OCI-LY1 (cell line): ENCODE measurements at regions not wholly inside any gene's neighbourhood (a gene's known extent, or its start where the extent isn't known, plus 50 kb on each side); places are given as distances from the start of the nearest gene placed in this dataset.

Experiments
- EZH2 ChIP-seq: fragments of 200-600 bp; sonication (generic), shearing (Covaris generic); IDR thresholded peaks from 2 replicates; pipeline ENCODE4 v1.8.0; 2017; ENCODE audit warnings: borderline replicate concordance, mixed run types, mild to moderate bottlenecking, antibody characterized with exemption, low read length, moderate library complexity, mixed read lengths
- TF ChIP-seq, protein P1 (sequence below): fragments of 200-600 bp; sonication (generic), shearing (Covaris generic); IDR thresholded peaks from 2 replicates; pipeline ENCODE4 v1.5.1; 2017; ENCODE audit warnings: mild to moderate bottlenecking, antibody characterized with exemption, low read length, moderate library complexity, mixed read lengths

DNA sequence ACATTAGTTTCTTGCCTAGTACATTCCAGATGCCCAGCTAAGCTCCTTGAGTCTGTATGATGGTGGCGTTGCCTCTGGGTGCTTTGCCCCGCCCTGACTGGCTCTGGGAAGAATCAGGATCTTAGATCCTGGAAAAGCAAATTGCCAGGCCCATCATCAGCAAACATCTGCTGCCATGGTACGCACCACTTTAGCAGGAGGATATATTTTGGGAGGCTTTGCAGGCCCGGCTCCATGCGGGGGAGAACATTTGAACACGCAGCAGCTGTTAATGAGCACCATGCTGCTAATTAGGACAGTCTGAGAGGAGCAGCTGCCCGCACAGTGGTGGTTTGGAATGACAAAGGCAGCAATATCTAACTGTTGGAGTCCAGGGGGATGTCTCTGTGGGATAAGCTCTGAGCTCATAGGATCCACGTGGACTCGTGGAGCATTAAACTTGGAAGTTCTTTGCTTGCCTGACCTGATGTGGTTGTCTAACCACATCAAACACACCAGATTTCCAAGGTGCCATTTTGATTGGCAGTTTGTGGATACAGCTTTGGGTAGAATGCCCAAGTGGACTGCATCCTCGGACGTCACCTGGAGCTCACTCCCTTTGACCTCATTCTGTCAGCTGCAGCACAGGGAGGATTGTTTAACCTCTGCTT is 217.0 kb upstream of the ZBED5 start:
- TF ChIP-seq, protein P1, sequence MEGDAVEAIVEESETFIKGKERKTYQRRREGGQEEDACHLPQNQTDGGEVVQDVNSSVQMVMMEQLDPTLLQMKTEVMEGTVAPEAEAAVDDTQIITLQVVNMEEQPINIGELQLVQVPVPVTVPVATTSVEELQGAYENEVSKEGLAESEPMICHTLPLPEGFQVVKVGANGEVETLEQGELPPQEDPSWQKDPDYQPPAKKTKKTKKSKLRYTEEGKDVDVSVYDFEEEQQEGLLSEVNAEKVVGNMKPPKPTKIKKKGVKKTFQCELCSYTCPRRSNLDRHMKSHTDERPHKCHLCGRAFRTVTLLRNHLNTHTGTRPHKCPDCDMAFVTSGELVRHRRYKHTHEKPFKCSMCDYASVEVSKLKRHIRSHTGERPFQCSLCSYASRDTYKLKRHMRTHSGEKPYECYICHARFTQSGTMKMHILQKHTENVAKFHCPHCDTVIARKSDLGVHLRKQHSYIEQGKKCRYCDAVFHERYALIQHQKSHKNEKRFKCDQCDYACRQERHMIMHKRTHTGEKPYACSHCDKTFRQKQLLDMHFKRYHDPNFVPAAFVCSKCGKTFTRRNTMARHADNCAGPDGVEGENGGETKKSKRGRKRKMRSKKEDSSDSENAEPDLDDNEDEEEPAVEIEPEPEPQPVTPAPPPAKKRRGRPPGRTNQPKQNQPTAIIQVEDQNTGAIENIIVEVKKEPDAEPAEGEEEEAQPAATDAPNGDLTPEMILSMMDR, result no peak
- no peak for TF ChIP-seq EZH2
